ENCODE measurements at regions not wholly inside any gene's neighbourhood (a gene's known extent, or its start where the extent isn't known, plus 50 kb on each side); places are given as distances from the start of the nearest gene placed in this dataset.

- Mint-ChIP-seq H3K4me1 (ENCODE audit: insufficient read depth, unreplicated experiment) (no peaks in the 10 kb centered on the region), H3K36me3 (ENCODE audit: insufficient read depth, unreplicated experiment) (no peaks in the 10 kb centered on the region), H3K27me3 (ENCODE audit: insufficient read depth, unreplicated experiment) (no peaks in the 10 kb centered on the region), H3K4me3 (ENCODE audit: unreplicated experiment) (no peak overlapping the region), H3K9me3 (ENCODE audit: unreplicated experiment) (peaks cover 10% of the 10 kb centered on the region), H3K27ac (ENCODE audit: low read depth, unreplicated experiment) (no peak overlapping the region)
- DNase-seq (ENCODE audit: unreplicated experiment), result no peak
- no TSS peak for BruUV-seq (replicated peaks)
- ChIA-PET POLR2A (no interaction called here), CTCF (interaction anchor here (1.1 kb wide), 1 partner anchor 18 kb away, joined by 4 read pairs; no protein-coding TSS in a partner anchor)
- no peak for TF ChIP-seq CTCF (IDR thresholded peaks at IDR 0.05; ENCODE audit: unreplicated experiment)
- intact Hi-C loops (cut with micrococcal nuclease), result no loop called here
These were observed 580.5 kb upstream of the NRXN1 start for GRCh38 chr2:51612387-51612786.

- Mint-ChIP-seq H3K4me1 (ENCODE audit: insufficient read depth, unreplicated experiment) (no peaks in the 10 kb centered on the region), H3K27ac (ENCODE audit: low read depth, unreplicated experiment) (no peak overlapping the region)
These were observed 569.8 kb upstream of the NRXN1 start for GRCh38 chr2:51601706-51602105.

GRCh38 chr2:51597086-51597485 is 565.2 kb upstream of the NRXN1 start:
- Mint-ChIP-seq H3K4me1 (ENCODE audit: insufficient read depth, unreplicated experiment) (no peaks in the 10 kb centered on the region), H3K36me3 (ENCODE audit: insufficient read depth, unreplicated experiment) (no peaks in the 10 kb centered on the region), H3K9me3 (ENCODE audit: unreplicated experiment) (no peaks in the 10 kb centered on the region), H3K27ac (ENCODE audit: low read depth, unreplicated experiment) (no peak overlapping the region), H3K4me3 (ENCODE audit: unreplicated experiment) (no peak overlapping the region), H3K27me3 (ENCODE audit: insufficient read depth, unreplicated experiment) (no peaks in the 10 kb centered on the region)
- no TSS peak for BruUV-seq (replicated peaks)
- TF ChIP-seq CTCF (IDR thresholded peaks at IDR 0.05; ENCODE audit: unreplicated experiment), result no peak
- DNase-seq (ENCODE audit: unreplicated experiment), result peak; percentile 1
- ChIA-PET CTCF (no interaction called here), POLR2A (no interaction called here)
- intact Hi-C loops (cut with micrococcal nuclease), result no loop called here

More at GRCh38 chr2:51601706-51602105, 569.8 kb upstream of the NRXN1 start:
- BruUV-seq (replicated peaks), result no TSS peak
- no peak for DNase-seq (ENCODE audit: unreplicated experiment)
- Mint-ChIP-seq H3K4me3 (ENCODE audit: unreplicated experiment) (no peak overlapping the region), H3K36me3 (ENCODE audit: insufficient read depth, unreplicated experiment) (no peaks in the 10 kb centered on the region), H3K27me3 (ENCODE audit: insufficient read depth, unreplicated experiment) (no peaks in the 10 kb centered on the region), H3K9me3 (ENCODE audit: unreplicated experiment) (peaks cover 4% of the 10 kb centered on the region)
- ChIA-PET POLR2A (no interaction called here), CTCF (no interaction called here)
- no peak for TF ChIP-seq CTCF (IDR thresholded peaks at IDR 0.05; ENCODE audit: unreplicated experiment)
- intact Hi-C loops (cut with micrococcal nuclease), result no loop called here

GRCh38 chr2:51595836-51596235 is 563.9 kb upstream of the NRXN1 start:
- no peak overlapping the region for H3K4me3 Mint-ChIP-seq (ENCODE audit: unreplicated experiment)
- ChIA-PET POLR2A (no interaction called here), CTCF (no interaction called here)
- H3K27me3 Mint-ChIP-seq (ENCODE audit: insufficient read depth, unreplicated experiment), result no peaks in the 10 kb centered on the region
- DNase-seq (ENCODE audit: unreplicated experiment), result no peak
- intact Hi-C loops (cut with micrococcal nuclease), result no loop called here
- no peaks in the 10 kb centered on the region for H3K9me3 Mint-ChIP-seq (ENCODE audit: unreplicated experiment)
- no peak for TF ChIP-seq CTCF (IDR thresholded peaks at IDR 0.05; ENCODE audit: unreplicated experiment)
- H3K27ac Mint-ChIP-seq (ENCODE audit: low read depth, unreplicated experiment), result no peak overlapping the region
- H3K36me3 Mint-ChIP-seq (ENCODE audit: insufficient read depth, unreplicated experiment), result no peaks in the 10 kb centered on the region
- no peaks in the 10 kb centered on the region for H3K4me1 Mint-ChIP-seq (ENCODE audit: insufficient read depth, unreplicated experiment)
- no TSS peak for BruUV-seq (replicated peaks)
